Erythroblast (primary cell): ENCODE measurements at regions not wholly inside any gene's neighbourhood (a gene's known extent, or its start where the extent isn't known, plus 50 kb on each side); places are given as distances from the start of the nearest gene placed in this dataset.

Experiments used
- GATA1 ChIP-seq: IDR thresholded peaks from 2 replicates; pipeline ENCODE4 v1.6.1; 2011; ENCODE audit warnings: low read depth, mild to moderate bottlenecking, control low read depth, low read length, moderate library complexity
- POLR2A ChIP-seq: IDR thresholded peaks from 2 replicates; pipeline ENCODE4 v1.6.1; 2011; ENCODE audit warnings: mild to moderate bottlenecking, low read length

GRCh38 chr6:27176523-27177484 lies 70.7 kb upstream of the PRSS16 start:
- TF ChIP-seq POLR2A = no peak
- no peak for TF ChIP-seq GATA1
